H1 (cell line): ENCODE measurements at regions not wholly inside any gene's neighbourhood (a gene's known extent, or its start where the extent isn't known, plus 50 kb on each side); places are given as distances from the start of the nearest gene placed in this dataset.

ENCODE experiments used
- PHF8 ChIP-seq: fragments of 200-600 bp; sonication (generic); conservative IDR thresholded peaks from 2 replicates; pipeline ENCODE4 v1.7.1; 2012; ENCODE audit warnings: low read depth, mild to moderate bottlenecking, inconsistent platforms, low read length, moderate library complexity
- POLR2A ChIP-seq, 2 experiments: IDR thresholded peaks; 1 replicate in 1 of 2; 2 replicates in 1 of 2; pipeline ENCODE4 v1.6.1; 2011; ENCODE audit warnings: low read depth in 2 of 2, low read length in 2 of 2, mild to moderate bottlenecking in 2 of 2; ENCODE audit errors: control extremely low read depth in 1 of 2
- TF ChIP-seq, protein P1 (sequence below), 3 experiments: IDR thresholded peaks; 1 replicate in 2 of 3; 2 replicates in 1 of 3; pipeline versions ENCODE4 v1.5.1 to v1.6.1; 2011; ENCODE audit warnings: low read length in 3 of 3, mild to moderate bottlenecking in 3 of 3, inconsistent platforms in 2 of 3, low read depth in 1 of 3, moderate library complexity in 1 of 3; ENCODE audit not compliant: insufficient read depth in 1 of 3; ENCODE audit errors: control extremely low read depth in 1 of 3
- TF ChIP-seq, protein P2 (sequence below): IDR thresholded peaks from 2 replicates; pipeline ENCODE4 v1.6.1; 2012; ENCODE audit warnings: inconsistent platforms

GRCh38 chr13:107457686-107458085, 757.6 kb downstream of the LIG4 start:
- TF ChIP-seq POLR2A (IDR thresholded peaks at IDR 0.05; ENCODE audit: control extremely low read depth in 1 of 2, low read depth in 2 of 2, low read length in 2 of 2) (no peak), PHF8 (no peak)
- TF ChIP-seq, protein P1, sequence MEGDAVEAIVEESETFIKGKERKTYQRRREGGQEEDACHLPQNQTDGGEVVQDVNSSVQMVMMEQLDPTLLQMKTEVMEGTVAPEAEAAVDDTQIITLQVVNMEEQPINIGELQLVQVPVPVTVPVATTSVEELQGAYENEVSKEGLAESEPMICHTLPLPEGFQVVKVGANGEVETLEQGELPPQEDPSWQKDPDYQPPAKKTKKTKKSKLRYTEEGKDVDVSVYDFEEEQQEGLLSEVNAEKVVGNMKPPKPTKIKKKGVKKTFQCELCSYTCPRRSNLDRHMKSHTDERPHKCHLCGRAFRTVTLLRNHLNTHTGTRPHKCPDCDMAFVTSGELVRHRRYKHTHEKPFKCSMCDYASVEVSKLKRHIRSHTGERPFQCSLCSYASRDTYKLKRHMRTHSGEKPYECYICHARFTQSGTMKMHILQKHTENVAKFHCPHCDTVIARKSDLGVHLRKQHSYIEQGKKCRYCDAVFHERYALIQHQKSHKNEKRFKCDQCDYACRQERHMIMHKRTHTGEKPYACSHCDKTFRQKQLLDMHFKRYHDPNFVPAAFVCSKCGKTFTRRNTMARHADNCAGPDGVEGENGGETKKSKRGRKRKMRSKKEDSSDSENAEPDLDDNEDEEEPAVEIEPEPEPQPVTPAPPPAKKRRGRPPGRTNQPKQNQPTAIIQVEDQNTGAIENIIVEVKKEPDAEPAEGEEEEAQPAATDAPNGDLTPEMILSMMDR (IDR thresholded peaks at IDR 0.05; ENCODE audit: control extremely low read depth in 1 of 3, insufficient read depth in 1 of 3, low read depth in 1 of 3, low read length in 3 of 3) = no peak
- TF ChIP-seq, protein P2, sequence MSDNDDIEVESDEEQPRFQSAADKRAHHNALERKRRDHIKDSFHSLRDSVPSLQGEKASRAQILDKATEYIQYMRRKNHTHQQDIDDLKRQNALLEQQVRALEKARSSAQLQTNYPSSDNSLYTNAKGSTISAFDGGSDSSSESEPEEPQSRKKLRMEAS = no peak
